BLaER1 (cell line): ENCODE measurements at regions not wholly inside any gene's neighbourhood (a gene's known extent, or its start where the extent isn't known, plus 50 kb on each side); places are given as distances from the start of the nearest gene placed in this dataset.

Experiments
- H3K27ac ChIP-seq: shearing (Covaris generic); formaldehyde crosslinking; 2 replicates; pipeline ENCODE4 v1.8.1; 2022
- H3K27me3 ChIP-seq: shearing (Covaris generic); formaldehyde crosslinking; 2 replicates; pipeline ENCODE4 v1.8.1; 2022
- H3K36me3 ChIP-seq: shearing (Covaris generic); formaldehyde crosslinking; 2 replicates; pipeline ENCODE4 v1.8.1; 2022
- H3K4me1 ChIP-seq: shearing (Covaris generic); formaldehyde crosslinking; 2 replicates; pipeline ENCODE4 v1.8.1; 2022
- H3K4me2 ChIP-seq: shearing (Covaris generic); formaldehyde crosslinking; 2 replicates; pipeline ENCODE4 v1.8.1; 2022
- H3K4me3 ChIP-seq: shearing (Covaris generic); formaldehyde crosslinking; 2 replicates; pipeline ENCODE4 v1.8.1; 2022
- H3K9ac ChIP-seq: shearing (Covaris generic); formaldehyde crosslinking; 2 replicates; pipeline ENCODE4 v1.8.1; 2022
- H3K9me3 ChIP-seq: shearing (Covaris generic); formaldehyde crosslinking; 2 replicates; pipeline ENCODE4 v1.8.1; 2022
- H4K20me1 ChIP-seq: shearing (Covaris generic); formaldehyde crosslinking; 2 replicates; pipeline ENCODE4 v1.8.1; 2022
- Cebpa-rat ChIP-seq: shearing (Covaris generic); IDR thresholded peaks from 2 replicates; pipeline ENCODE4 v1.8.1; 2022

DNA sequence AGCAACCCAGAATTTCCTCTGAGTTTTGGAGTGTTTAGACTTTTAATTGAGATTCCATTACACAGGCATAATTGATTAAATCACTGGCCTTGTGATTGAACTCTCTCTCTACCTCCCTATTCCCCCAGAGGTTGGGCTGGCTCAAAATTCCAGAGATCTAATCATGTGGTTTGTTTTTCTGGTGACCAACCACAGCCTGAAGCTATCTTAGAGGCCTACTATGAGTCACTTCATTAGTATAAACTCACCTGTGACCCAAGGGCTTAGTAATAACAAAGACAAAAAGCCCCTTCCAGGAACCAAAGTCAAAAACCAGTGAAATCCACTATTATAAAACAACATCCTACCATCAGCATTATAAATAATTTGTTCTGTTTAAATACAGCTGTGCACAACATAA lies 992.5 kb upstream of the CITED2 start:
- H3K36me3 ChIP-seq, result no peaks in the 10 kb centered on the region
- H3K9ac ChIP-seq, result no peak overlapping the region
- no peaks in the 10 kb centered on the region for H3K4me1 ChIP-seq
- H3K4me2 ChIP-seq, result no peak overlapping the region
- no peak overlapping the region for H3K4me3 ChIP-seq
- H4K20me1 ChIP-seq, result no peaks in the 10 kb centered on the region
- no peak overlapping the region for H3K27ac ChIP-seq
- TF ChIP-seq Cebpa-rat, result no peak
- peaks cover 23% of the 10 kb centered on the region for H3K9me3 ChIP-seq
- no peaks in the 10 kb centered on the region for H3K27me3 ChIP-seq

DNA sequence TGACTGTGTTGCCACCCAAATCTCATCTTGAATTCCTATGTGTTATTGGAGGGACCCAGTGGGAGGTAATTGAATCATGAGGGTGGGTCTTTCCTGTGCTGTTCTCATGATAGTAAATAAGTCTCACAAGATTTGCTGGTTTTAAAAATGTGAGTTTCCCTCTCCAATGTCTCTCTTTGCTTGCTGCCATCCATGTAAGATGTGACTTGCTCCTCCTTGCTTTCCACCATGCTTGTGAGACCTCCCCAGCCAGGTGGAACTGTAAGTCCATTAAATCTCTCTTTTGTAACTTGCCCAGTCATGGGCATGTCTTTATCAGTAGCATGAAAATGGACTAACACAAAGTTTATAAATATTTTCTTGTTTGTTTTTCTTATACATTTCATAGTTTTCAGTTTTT lies 990.5 kb upstream of the CITED2 start:
- Histone ChIP-seq H3K9ac (no peak overlapping the region), H3K27me3 (no peaks in the 10 kb centered on the region), H3K9me3 (peaks cover 23% of the 10 kb centered on the region), H3K36me3 (no peaks in the 10 kb centered on the region), H3K4me3 (no peak overlapping the region), H4K20me1 (no peaks in the 10 kb centered on the region), H3K4me1 (no peaks in the 10 kb centered on the region), H3K27ac (no peak overlapping the region), H3K4me2 (no peak overlapping the region)
- TF ChIP-seq Cebpa-rat, result no peak

DNA sequence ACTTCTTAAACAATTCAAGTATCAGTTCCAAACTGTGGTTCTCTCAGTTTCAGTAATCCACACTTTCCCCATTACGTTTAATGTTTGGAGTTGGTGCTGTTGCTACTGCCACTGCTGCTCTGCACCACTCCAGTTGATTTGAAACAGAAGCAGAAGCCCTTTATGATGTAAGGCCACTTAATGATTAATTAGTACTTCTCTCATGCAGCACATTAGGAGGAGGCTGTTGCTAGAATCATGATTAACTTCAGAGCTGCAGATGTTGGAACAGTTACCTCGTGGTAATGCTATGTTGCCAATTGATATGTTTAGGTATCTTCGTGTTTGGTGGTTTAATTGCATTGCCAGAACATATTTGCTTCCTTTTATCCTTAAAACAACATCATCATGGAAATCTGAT lies 986.2 kb upstream of the CITED2 start:
- no peak overlapping the region for H3K4me2 ChIP-seq
- H3K9ac ChIP-seq, result no peak overlapping the region
- no peaks in the 10 kb centered on the region for H3K4me1 ChIP-seq
- H4K20me1 ChIP-seq, result no peaks in the 10 kb centered on the region
- TF ChIP-seq Cebpa-rat, result no peak
- H3K9me3 ChIP-seq, result peaks cover 23% of the 10 kb centered on the region
- no peak overlapping the region for H3K27ac ChIP-seq
- H3K36me3 ChIP-seq, result no peaks in the 10 kb centered on the region
- no peak overlapping the region for H3K4me3 ChIP-seq
- H3K27me3 ChIP-seq, result no peaks in the 10 kb centered on the region

DNA sequence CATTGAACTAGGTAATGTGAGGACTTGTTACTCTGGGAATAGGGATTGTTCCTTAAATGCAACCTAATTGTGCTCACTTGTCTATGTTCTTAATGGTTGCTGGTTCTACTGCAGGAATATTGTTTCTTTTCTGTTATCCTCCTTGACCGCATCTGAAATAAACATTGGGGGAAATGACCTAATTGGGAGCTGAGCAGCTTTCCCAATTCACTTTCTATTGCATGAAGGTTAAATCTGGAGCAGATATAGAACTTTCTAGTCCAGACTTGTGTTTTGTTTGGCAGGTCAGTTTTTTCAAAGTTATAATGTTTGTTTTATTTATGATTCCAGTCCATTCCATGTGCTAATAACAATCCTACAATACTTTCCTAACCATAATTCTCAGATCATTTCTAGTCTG lies 981.0 kb upstream of the CITED2 start:
- H3K4me2 ChIP-seq, result no peak overlapping the region
- no peaks in the 10 kb centered on the region for H3K27me3 ChIP-seq
- no peaks in the 10 kb centered on the region for H3K36me3 ChIP-seq
- no peaks in the 10 kb centered on the region for H3K9me3 ChIP-seq
- no peaks in the 10 kb centered on the region for H4K20me1 ChIP-seq
- no peak overlapping the region for H3K9ac ChIP-seq
- H3K27ac ChIP-seq, result no peak overlapping the region
- no peaks in the 10 kb centered on the region for H3K4me1 ChIP-seq
- no peak overlapping the region for H3K4me3 ChIP-seq
- no peak for TF ChIP-seq Cebpa-rat

DNA sequence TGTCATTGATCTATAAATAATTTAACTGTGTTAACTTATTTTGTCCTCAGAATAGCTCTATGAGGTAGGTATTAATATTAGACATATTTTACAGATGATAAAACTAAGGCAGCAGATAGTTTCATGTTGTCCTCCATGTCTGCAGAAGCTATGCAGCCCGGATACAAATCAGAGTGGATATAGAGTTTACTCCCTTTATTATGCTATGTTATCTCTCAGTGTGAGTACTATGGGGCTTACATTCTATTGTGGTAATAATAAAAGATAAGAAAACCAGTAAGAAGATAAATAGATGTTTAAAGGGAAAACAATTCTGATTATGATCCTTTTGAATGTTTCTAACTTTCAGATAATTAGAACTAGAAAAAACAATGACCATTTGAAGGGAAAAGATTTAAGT lies 979.8 kb upstream of the CITED2 start:
- Histone ChIP-seq H3K9ac (no peak overlapping the region), H3K4me1 (no peaks in the 10 kb centered on the region), H3K27ac (no peak overlapping the region), H3K9me3 (no peaks in the 10 kb centered on the region), H3K27me3 (no peaks in the 10 kb centered on the region), H4K20me1 (no peaks in the 10 kb centered on the region), H3K4me2 (no peak overlapping the region), H3K4me3 (no peak overlapping the region), H3K36me3 (no peaks in the 10 kb centered on the region)
- no peak for TF ChIP-seq Cebpa-rat

DNA sequence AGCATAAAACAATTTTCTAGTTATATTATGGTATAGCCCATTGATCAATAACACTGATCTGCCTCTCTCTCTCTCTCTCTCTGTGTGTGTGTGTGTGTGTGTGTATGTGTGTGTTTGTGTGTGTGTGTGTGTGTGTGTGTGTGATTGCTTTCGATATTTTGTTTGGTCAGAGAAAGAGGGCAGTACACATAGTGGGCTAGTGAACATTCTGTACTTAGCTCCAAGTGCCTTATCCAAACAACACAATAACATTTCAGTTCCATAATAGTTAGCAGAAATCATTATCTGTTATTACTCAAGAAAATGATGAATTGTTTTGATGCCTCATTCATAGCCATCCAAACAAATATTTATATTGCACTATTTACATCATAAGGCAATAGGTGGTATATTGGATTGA lies 979.1 kb upstream of the CITED2 start:
- no peak overlapping the region for H3K27ac ChIP-seq
- no peaks in the 10 kb centered on the region for H3K27me3 ChIP-seq
- no peak overlapping the region for H3K9ac ChIP-seq
- no peaks in the 10 kb centered on the region for H3K9me3 ChIP-seq
- no peak overlapping the region for H3K4me3 ChIP-seq
- no peak overlapping the region for H3K4me2 ChIP-seq
- no peak for TF ChIP-seq Cebpa-rat
- no peaks in the 10 kb centered on the region for H3K36me3 ChIP-seq
- no peaks in the 10 kb centered on the region for H3K4me1 ChIP-seq
- H4K20me1 ChIP-seq, result no peaks in the 10 kb centered on the region

DNA sequence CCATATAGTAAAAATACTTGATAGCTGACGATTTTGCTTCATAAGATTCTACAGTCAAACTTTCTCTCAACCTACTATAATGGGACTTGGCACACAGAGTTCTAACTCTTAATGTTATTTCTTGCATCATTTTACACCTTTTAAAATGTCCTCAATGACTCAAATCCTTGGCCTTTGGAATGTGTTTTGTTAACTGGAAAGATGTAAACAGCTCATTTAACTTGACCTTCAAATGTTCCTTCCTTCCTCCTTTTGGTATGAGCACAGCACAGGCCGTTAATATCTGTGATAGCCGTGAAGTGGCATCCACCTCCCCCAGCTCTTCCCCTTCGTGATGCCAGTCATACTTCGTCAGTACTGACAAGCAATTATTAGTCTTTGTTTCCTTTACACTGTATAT lies 972.0 kb upstream of the CITED2 start:
- H3K4me1 ChIP-seq, result no peaks in the 10 kb centered on the region
- no peak overlapping the region for H3K4me3 ChIP-seq
- no peak overlapping the region for H3K9ac ChIP-seq
- no peaks in the 10 kb centered on the region for H3K27me3 ChIP-seq
- no peak overlapping the region for H3K27ac ChIP-seq
- H3K4me2 ChIP-seq, result no peak overlapping the region
- no peak for TF ChIP-seq Cebpa-rat
- no peaks in the 10 kb centered on the region for H4K20me1 ChIP-seq
- no peaks in the 10 kb centered on the region for H3K9me3 ChIP-seq
- no peaks in the 10 kb centered on the region for H3K36me3 ChIP-seq

DNA sequence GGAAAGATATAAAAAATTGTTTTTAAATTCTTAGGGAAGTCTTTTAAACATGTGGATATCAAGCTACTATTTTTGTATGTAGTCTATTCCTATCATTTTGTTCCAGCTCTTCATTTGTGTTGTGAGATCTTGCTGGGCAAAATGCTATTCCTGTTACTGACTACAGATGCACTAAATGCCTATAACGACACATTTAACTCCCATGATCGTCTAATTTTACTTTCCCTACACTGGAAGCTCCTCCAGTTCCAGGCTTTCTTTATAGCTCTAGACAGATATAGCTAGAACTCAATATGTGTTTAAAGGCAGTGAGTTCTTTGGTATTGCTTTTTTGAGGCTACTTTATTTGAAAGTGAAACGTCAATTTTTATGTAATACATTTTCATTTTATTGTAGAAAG lies 971.5 kb upstream of the CITED2 start:
- no peak for TF ChIP-seq Cebpa-rat
- no peaks in the 10 kb centered on the region for H3K27me3 ChIP-seq
- no peaks in the 10 kb centered on the region for H3K36me3 ChIP-seq
- no peaks in the 10 kb centered on the region for H4K20me1 ChIP-seq
- H3K4me2 ChIP-seq, result no peak overlapping the region
- no peaks in the 10 kb centered on the region for H3K9me3 ChIP-seq
- H3K27ac ChIP-seq, result no peak overlapping the region
- no peaks in the 10 kb centered on the region for H3K4me1 ChIP-seq
- H3K9ac ChIP-seq, result no peak overlapping the region
- no peak overlapping the region for H3K4me3 ChIP-seq

DNA sequence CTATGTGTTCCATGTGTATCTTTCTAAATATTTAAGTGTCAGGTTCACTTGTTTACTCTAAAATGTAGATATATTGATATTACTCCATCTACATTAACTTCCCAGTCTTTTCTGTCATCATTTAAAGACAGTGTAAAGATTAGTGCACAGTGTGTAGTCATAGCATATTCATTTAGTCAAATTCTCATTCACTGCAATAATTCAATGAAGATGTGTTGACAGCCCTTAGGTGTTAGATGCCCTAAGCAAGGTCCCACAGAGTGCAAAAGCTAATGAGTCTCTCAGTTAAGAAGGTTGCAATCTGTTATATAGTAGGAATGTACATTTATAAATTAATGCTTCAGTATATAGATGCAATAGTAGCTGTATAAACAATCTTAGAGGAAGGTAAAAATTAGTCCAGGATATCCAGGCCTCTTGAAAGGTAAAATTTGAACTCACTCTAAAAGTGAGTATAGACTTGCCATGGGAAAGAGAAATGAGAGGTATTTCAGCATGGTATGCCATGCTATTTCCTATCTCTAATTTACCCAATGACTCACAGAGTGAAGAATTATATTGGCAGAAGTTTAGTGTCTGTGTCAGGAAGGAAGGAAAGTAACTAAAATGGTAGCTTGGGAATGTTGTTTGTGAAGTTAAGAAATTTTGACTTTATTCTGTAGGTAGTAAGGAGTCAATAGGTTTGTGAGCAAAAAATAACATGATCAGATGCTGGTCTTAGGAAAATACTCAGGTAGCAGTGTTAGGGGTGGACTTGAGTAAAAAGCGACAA lies 969.9 kb upstream of the CITED2 start:
- Histone ChIP-seq H3K4me3 (no peak overlapping the region), H3K4me2 (no peak overlapping the region), H3K9me3 (no peaks in the 10 kb centered on the region), H3K27ac (no peak overlapping the region), H3K9ac (no peak overlapping the region), H3K36me3 (no peaks in the 10 kb centered on the region), H3K4me1 (no peaks in the 10 kb centered on the region), H4K20me1 (no peaks in the 10 kb centered on the region), H3K27me3 (no peaks in the 10 kb centered on the region)
- TF ChIP-seq Cebpa-rat, result no peak

DNA sequence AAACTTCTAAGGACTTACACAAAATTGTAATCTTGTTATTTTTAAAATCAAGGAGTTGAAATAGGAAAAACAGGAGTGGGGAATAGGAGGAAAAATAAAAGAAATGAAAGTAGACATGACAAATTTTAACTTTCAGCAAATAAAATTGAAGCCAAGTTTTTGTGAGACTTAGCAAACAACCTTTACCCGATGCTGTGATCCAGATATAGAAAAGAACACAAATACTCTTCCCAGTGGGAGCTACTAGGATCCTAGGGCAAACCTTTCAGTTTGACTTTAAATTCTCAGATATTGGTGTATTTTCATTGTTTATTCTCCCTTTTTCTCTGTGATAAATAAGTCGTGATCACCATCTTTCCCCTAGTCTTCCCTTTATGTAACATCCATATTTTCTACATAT lies 968.7 kb upstream of the CITED2 start:
- Histone ChIP-seq H3K27me3 (no peaks in the 10 kb centered on the region), H3K4me1 (no peaks in the 10 kb centered on the region), H3K36me3 (no peaks in the 10 kb centered on the region), H4K20me1 (no peaks in the 10 kb centered on the region), H3K4me2 (no peak overlapping the region), H3K27ac (no peak overlapping the region), H3K9me3 (no peaks in the 10 kb centered on the region), H3K4me3 (no peak overlapping the region), H3K9ac (no peak overlapping the region)
- no peak for TF ChIP-seq Cebpa-rat

DNA sequence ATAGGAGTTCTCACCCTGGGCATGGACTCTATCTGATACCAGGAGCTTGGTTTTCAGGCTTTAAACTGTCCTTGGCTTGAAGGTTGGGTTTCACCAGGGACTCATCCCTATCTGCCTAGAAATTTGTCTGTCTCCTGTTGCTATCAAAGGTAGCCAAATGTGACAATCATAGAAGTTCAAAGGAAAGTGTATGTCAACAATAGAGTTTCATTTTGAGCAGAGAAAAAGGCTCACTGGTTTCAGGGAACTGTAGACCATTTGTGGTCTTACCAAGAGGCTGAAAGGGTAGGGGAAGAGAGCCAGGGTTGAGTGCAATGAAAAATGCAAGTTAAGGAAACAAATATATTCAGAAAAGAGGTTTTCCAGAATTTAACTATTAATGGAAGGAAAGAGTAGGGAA lies 966.8 kb upstream of the CITED2 start:
- Histone ChIP-seq H3K27ac (no peak overlapping the region), H3K4me1 (no peaks in the 10 kb centered on the region), H3K4me2 (no peak overlapping the region), H3K9me3 (no peaks in the 10 kb centered on the region), H3K36me3 (no peaks in the 10 kb centered on the region), H3K9ac (no peak overlapping the region), H3K4me3 (no peak overlapping the region), H4K20me1 (no peaks in the 10 kb centered on the region), H3K27me3 (no peaks in the 10 kb centered on the region)
- no peak for TF ChIP-seq Cebpa-rat
